AG09309 (cell line): ENCODE measurements at regions not wholly inside any gene's neighbourhood (a gene's known extent, or its start where the extent isn't known, plus 50 kb on each side); places are given as distances from the start of the nearest gene placed in this dataset.

Source experiments
- DNase-seq: peaks from one replicate; pipeline ENCODE4 v3.0.0-alpha.2; 2010; ENCODE audit warnings: low read depth
- H3K4me3 ChIP-seq: 2 replicates; pipeline ENCODE4 v1.5.1; 2011; ENCODE audit warnings: mild to moderate bottlenecking, low read depth, low read length, moderate library complexity; ENCODE audit not compliant: control insufficient read depth
- CTCF ChIP-seq: IDR thresholded peaks from 2 replicates; pipeline ENCODE4 v1.5.1; 2011; ENCODE audit warnings: mild to moderate bottlenecking, low read depth, low read length, inconsistent platforms; ENCODE audit not compliant: insufficient read depth, control insufficient read depth; ENCODE audit errors: missing control alignments

- no peak for DNase-seq
- no peak for TF ChIP-seq CTCF
- H3K4me3 ChIP-seq, result no peak overlapping the region
Measured at GRCh38 chr5:17143335-17143734, 74.1 kb upstream of the BASP1 start.

GRCh38 chr5:17146280-17146841 lies 71.1 kb upstream of the BASP1 start:
- no peak for DNase-seq
- no peak for TF ChIP-seq CTCF
- H3K4me3 ChIP-seq, result no peak overlapping the region

- DNase-seq, result no peak
- TF ChIP-seq CTCF, result no peak
- H3K4me3 ChIP-seq, result no peak overlapping the region
Measured at GRCh38 chr5:17147170-17147569, 70.3 kb upstream of the BASP1 start.

GRCh38 chr5:17147617-17148016 lies 69.8 kb upstream of the BASP1 start:
- no peak for DNase-seq
- no peak for TF ChIP-seq CTCF
- H3K4me3 ChIP-seq, result no peak overlapping the region

GRCh38 chr5:17148481-17148880 lies 69.0 kb upstream of the BASP1 start:
- DNase-seq, result no peak
- no peak overlapping the region for H3K4me3 ChIP-seq
- TF ChIP-seq CTCF, result no peak

- DNase-seq, result no peak
- TF ChIP-seq CTCF, result no peak
- H3K4me3 ChIP-seq, result no peak overlapping the region
Measured at GRCh38 chr5:17149786-17150185, 67.6 kb upstream of the BASP1 start.

- H3K4me3 ChIP-seq, result no peak overlapping the region
- TF ChIP-seq CTCF, result no peak
- no peak for DNase-seq
Measured at GRCh38 chr5:17150531-17150930, 66.9 kb upstream of the BASP1 start.
